ENCODE measurements at regions not wholly inside any gene's neighbourhood (a gene's known extent, or its start where the extent isn't known, plus 50 kb on each side); places are given as distances from the start of the nearest gene placed in this dataset.
"Not testable (repeated sequence)": the region's sequence is repeated elsewhere in the genome, so short reads cannot be mapped to it uniquely, and the experiment has no call there.

- Histone ChIP-seq H3K4me3 (no peak overlapping the region), H3K27ac (replicated peaks in 1 of 4) (no peak overlapping the region), H3K36me3 (no peaks in the 10 kb centered on the region), H3K9me3 (no peaks in the 10 kb centered on the region), H3K27me3 (peaks cover 0 to 24% (median 6%) of the 10 kb centered on the region in 4 donors), H3K4me1 (no peaks in the 10 kb centered on the region)
- TF ChIP-seq POLR2A (IDR thresholded peaks at IDR 0.05; ENCODE audit: low read depth): no peak
- intact Hi-C loops (cut with DNase I): no loop called here
- DNase-seq (ENCODE audit: extremely low spot score): no peak
- 75% methylated on average over 4 of the region's 4 CpGs for WGBS
Measured at GRCh38 chr1:143689781-143690180, 282.0 kb downstream of the FAM72C start.

GRCh38 chr1:143680304-143680703 lies 291.5 kb downstream of the FAM72C start:
- Histone ChIP-seq H3K9me3 (no peaks in the 10 kb centered on the region), H3K36me3 (no peaks in the 10 kb centered on the region), H3K4me1 (no peaks in the 10 kb centered on the region), H3K27ac (replicated peaks in 1 of 4) (no peak overlapping the region), H3K4me3 (no peak overlapping the region), H3K27me3 (peaks cover 0 to 5% (median 0%) of the 10 kb centered on the region in 4 donors)
- intact Hi-C loops (cut with DNase I): no loop called here
- no peak for TF ChIP-seq EP300 (IDR thresholded peaks at IDR 0.05)
- no peak for TF ChIP-seq POLR2A (IDR thresholded peaks at IDR 0.05; ENCODE audit: low read depth)
- TF ChIP-seq POLR2AphosphoS5 (IDR thresholded peaks at IDR 0.05): no peak
- TF ChIP-seq, protein P1, sequence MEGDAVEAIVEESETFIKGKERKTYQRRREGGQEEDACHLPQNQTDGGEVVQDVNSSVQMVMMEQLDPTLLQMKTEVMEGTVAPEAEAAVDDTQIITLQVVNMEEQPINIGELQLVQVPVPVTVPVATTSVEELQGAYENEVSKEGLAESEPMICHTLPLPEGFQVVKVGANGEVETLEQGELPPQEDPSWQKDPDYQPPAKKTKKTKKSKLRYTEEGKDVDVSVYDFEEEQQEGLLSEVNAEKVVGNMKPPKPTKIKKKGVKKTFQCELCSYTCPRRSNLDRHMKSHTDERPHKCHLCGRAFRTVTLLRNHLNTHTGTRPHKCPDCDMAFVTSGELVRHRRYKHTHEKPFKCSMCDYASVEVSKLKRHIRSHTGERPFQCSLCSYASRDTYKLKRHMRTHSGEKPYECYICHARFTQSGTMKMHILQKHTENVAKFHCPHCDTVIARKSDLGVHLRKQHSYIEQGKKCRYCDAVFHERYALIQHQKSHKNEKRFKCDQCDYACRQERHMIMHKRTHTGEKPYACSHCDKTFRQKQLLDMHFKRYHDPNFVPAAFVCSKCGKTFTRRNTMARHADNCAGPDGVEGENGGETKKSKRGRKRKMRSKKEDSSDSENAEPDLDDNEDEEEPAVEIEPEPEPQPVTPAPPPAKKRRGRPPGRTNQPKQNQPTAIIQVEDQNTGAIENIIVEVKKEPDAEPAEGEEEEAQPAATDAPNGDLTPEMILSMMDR (IDR thresholded peaks at IDR 0.05): no peak
- WGBS: 78% methylated on average over 11 of the region's 14 CpGs
- no peak for DNase-seq (ENCODE audit: extremely low spot score)

DNA sequence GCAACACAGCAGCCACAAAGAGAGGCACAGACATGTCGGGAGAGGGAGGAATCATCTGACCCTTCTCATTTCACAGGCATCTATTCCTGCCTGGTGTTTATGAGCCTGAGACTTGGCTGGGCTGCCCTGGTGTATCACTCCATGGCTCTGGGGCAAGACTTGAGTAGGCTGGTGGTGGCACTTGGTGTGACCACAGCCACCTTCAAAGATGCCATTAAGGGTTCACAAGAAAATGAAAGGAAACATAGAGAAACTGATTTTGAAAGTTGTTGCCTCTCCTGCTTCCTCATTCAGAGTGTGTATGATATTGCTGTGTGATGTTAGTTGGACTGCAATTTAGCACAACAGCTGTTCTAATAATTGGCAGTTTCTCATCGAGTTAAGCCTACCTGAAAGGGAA lies 298.8 kb downstream of the FAM72C start:
- Histone ChIP-seq H3K4me3 (no peak overlapping the region), H3K36me3 (no peaks in the 10 kb centered on the region), H3K27ac (replicated peaks in 1 of 4) (no peak overlapping the region), H3K27me3 (peaks cover 0 to under 1% (median 0%) of the 10 kb centered on the region in 4 donors), H3K4me1 (no peaks in the 10 kb centered on the region), H3K9me3 (peaks cover 0 to 8% (median 0%) of the 10 kb centered on the region in 4 donors)
- no peak for DNase-seq (ENCODE audit: extremely low spot score)
- intact Hi-C loops (cut with DNase I): no loop called here
- TF ChIP-seq EP300 (IDR thresholded peaks at IDR 0.05): no peak
- TF ChIP-seq POLR2AphosphoS5 (IDR thresholded peaks at IDR 0.05): no peak
- TF ChIP-seq, protein P1 (IDR thresholded peaks at IDR 0.05): no peak
- TF ChIP-seq POLR2A (IDR thresholded peaks at IDR 0.05; ENCODE audit: low read depth): no peak
- WGBS: 80% methylated on average over 2 of the region's 2 CpGs

- DNase-seq (ENCODE audit: extremely low spot score): no peak
- Histone ChIP-seq H3K36me3 (no peaks in the 10 kb centered on the region), H3K4me1 (no peaks in the 10 kb centered on the region), H3K27me3 (peaks cover 0 to 51% (median 19%) of the 10 kb centered on the region in 4 donors), H3K27ac (replicated peaks in 1 of 4) (no peak overlapping the region), H3K4me3 (no peak overlapping the region), H3K9me3 (peaks cover 0 to 8% (median 0%) of the 10 kb centered on the region in 4 donors)
- intact Hi-C loops (cut with DNase I): no loop called here
- TF ChIP-seq EP300 (IDR thresholded peaks at IDR 0.05) (no peak), POLR2AphosphoS5 (IDR thresholded peaks at IDR 0.05) (no peak), POLR2A (IDR thresholded peaks at IDR 0.05; ENCODE audit: low read depth) (no peak)
- WGBS: 36% methylated on average over 4 of the region's 24 CpGs
Measured at GRCh38 chr1:143667730-143668129, 304.1 kb downstream of the FAM72C start.

DNA sequence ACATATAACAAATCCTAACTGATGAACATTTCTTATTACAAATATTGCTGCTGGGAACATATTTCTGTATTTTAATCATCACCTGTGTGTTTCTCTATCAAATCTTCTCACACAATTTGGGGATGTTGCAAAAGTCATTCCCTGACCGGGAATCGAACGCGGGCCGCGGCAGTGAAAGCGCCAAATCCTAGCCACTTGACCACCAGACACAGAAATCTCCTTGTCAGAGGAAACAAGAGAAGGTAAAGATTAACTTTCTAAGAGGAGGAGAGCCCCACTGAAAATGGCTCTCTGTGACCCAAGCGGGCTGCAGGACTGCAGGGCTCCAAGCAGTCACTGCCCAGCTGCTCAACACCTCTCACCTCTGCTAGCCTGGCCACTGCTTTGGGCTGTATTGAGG lies 304.9 kb downstream of the FAM72C start:
- DNase-seq (ENCODE audit: extremely low spot score): no peak
- Histone ChIP-seq H3K27me3 (peaks cover 0 to 56% (median 19%) of the 10 kb centered on the region in 4 donors), H3K9me3 (peaks cover 0 to 8% (median 0%) of the 10 kb centered on the region in 4 donors), H3K4me1 (peaks cover 0 to under 1% (median 0%) of the 10 kb centered on the region in 4 donors), H3K27ac (replicated peaks in 1 of 4) (no peak overlapping the region), H3K4me3 (no peak overlapping the region), H3K36me3 (no peaks in the 10 kb centered on the region)
- intact Hi-C loops (cut with DNase I): no loop called here
- 68% methylated on average over 8 of the region's 8 CpGs for WGBS
- TF ChIP-seq POLR2AphosphoS5 (IDR thresholded peaks at IDR 0.05): no peak
- no peak for TF ChIP-seq EP300 (IDR thresholded peaks at IDR 0.05)
- TF ChIP-seq POLR2A (IDR thresholded peaks at IDR 0.05; ENCODE audit: low read depth): no peak
- TF ChIP-seq, protein P1 (IDR thresholded peaks at IDR 0.05): no peak

DNA sequence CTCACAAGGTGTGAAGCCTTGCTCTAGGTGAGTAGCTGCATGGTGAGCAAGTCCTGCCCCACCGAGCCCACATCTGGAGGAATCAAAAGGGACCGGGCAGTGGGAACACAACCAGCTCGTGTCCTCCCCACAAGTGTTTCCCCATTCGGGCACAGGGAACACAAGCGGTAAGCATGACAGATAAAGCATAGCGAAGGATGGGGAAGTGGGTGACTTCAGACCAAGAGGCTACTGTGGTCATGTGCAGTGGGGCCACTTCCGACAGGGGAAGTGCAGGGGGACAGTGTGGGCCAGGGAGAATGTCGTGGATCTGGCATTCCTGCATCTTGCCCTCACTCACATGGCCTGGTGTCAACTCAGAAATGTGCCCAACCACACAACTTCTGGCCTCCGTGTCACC lies 306.2 kb downstream of the FAM72C start:
- H3K27ac ChIP-seq (replicated peaks in 1 of 4): no peak overlapping the region
- H3K36me3 ChIP-seq: no peaks in the 10 kb centered on the region
- H3K9me3 ChIP-seq: peaks cover 0 to 8% (median 0%) of the 10 kb centered on the region in 4 donors
- WGBS: 59% methylated on average over 6 of the region's 9 CpGs
- no peak for TF ChIP-seq POLR2AphosphoS5 (IDR thresholded peaks at IDR 0.05)
- TF ChIP-seq, protein P1 (IDR thresholded peaks at IDR 0.05): no peak
- TF ChIP-seq POLR2A (IDR thresholded peaks at IDR 0.05; ENCODE audit: low read depth): no peak
- TF ChIP-seq EP300 (IDR thresholded peaks at IDR 0.05): no peak
- intact Hi-C loops (cut with DNase I): no loop called here
- H3K27me3 ChIP-seq: peaks cover 0 to 67% (median 23%) of the 10 kb centered on the region in 4 donors
- no peak overlapping the region for H3K4me3 ChIP-seq
- peaks cover 0 to 13% (median 8%) of the 10 kb centered on the region in 4 donors for H3K4me1 ChIP-seq
- DNase-seq (ENCODE audit: extremely low spot score): no peak

- H3K4me3 ChIP-seq; H3K27ac ChIP-seq (replicated peaks in 1 of 4); H3K36me3 ChIP-seq; H3K9me3 ChIP-seq; DNase-seq (ENCODE audit: extremely low spot score); intact Hi-C loops (cut with DNase I): not testable (repeated sequence)
- WGBS: 45% methylated on average over 2 of the region's 2 CpGs
- peaks cover 0 to 13% (median 8%) of the 10 kb centered on the region in 4 donors for H3K4me1 ChIP-seq
- H3K27me3 ChIP-seq: peaks cover 0 to 73% (median 26%) of the 10 kb centered on the region in 4 donors
Measured at GRCh38 chr1:143663056-143663455, 308.7 kb downstream of the FAM72C start.
